NCI-H146 treated with DMSO at 0.1 percent for 48 hours (cell line): ENCODE measurements at regions not wholly inside any gene's neighbourhood (a gene's known extent, or its start where the extent isn't known, plus 50 kb on each side); places are given as distances from the start of the nearest gene placed in this dataset.
A peak's percentile ranks its signal among the peaks of the same experiment; 100 is the strongest.

Experiments used
- DNase-seq: peaks from one replicate; lab custom pipeline; 2025; ENCODE audit not compliant: unreplicated experiment; lab: John Stamatoyannopoulos, UW

- no peak for DNase-seq
Observed at GRCh38 chr14:82511399-82511798, 977.7 kb upstream of the SEL1L start.

GRCh38 chr14:82520765-82521164 lies 987.1 kb upstream of the SEL1L start:
- no peak for DNase-seq

- no peak for DNase-seq
Observed at GRCh38 chr14:82521191-82521590, 987.5 kb upstream of the SEL1L start.

- peak; percentile 77 for DNase-seq
Observed at GRCh38 chr14:82528016-82528415, 994.4 kb upstream of the SEL1L start.

GRCh38 chr14:82533351-82533750 lies 999.7 kb upstream of the SEL1L start:
- DNase-seq: no peak

- no peak for DNase-seq
Observed at GRCh38 chr14:82536566-82536965, 1002.9 kb upstream of the SEL1L start.

GRCh38 chr14:82537831-82538230 lies 1004.2 kb upstream of the SEL1L start:
- peak; percentile 69 for DNase-seq

- DNase-seq: no peak
Observed at GRCh38 chr14:82546401-82546800, 1012.7 kb upstream of the SEL1L start.

- no peak for DNase-seq
Observed at GRCh38 chr14:82549306-82549990, 1015.8 kb upstream of the SEL1L start.

- no peak for DNase-seq
Observed at GRCh38 chr14:82562881-82563280, 1029.2 kb upstream of the SEL1L start.

GRCh38 chr14:82565825-82566224 lies 1032.2 kb upstream of the SEL1L start:
- no peak for DNase-seq

GRCh38 chr14:82587226-82587625 lies 1053.6 kb upstream of the SEL1L start:
- no peak for DNase-seq

GRCh38 chr14:82595466-82595865 lies 1061.8 kb upstream of the SEL1L start:
- DNase-seq: no peak

- DNase-seq: no peak
Observed at GRCh38 chr14:82602794-82603193, 1069.1 kb upstream of the SEL1L start.

GRCh38 chr14:82604819-82605218 lies 1071.2 kb upstream of the SEL1L start:
- no peak for DNase-seq

- DNase-seq: no peak
Observed at GRCh38 chr14:82621881-82622450, 1088.3 kb upstream of the SEL1L start.

- no peak for DNase-seq
Observed at GRCh38 chr14:82626156-82627066, 1092.8 kb upstream of the SEL1L start.

GRCh38 chr14:82635915-82636314 lies 1102.3 kb upstream of the SEL1L start:
- DNase-seq: no peak

- no peak for DNase-seq
Observed at GRCh38 chr14:82636426-82636825, 1102.8 kb upstream of the SEL1L start.

GRCh38 chr14:82641050-82641540 lies 1107.4 kb upstream of the SEL1L start:
- DNase-seq: no peak

GRCh38 chr14:82642425-82642824 lies 1108.8 kb upstream of the SEL1L start:
- no peak for DNase-seq
